GM12875 (cell line): ENCODE measurements at regions not wholly inside any gene's neighbourhood (a gene's known extent, or its start where the extent isn't known, plus 50 kb on each side); places are given as distances from the start of the nearest gene placed in this dataset.
A peak's percentile ranks its signal among the peaks of the same experiment; 100 is the strongest.

Experiments used
- H3K4me3 ChIP-seq: one replicate; pipeline ENCODE4 v1.5.1; 2011; ENCODE audit warnings: low read depth, low read length, control low read depth
- CTCF ChIP-seq: IDR thresholded peaks from 2 replicates; pipeline ENCODE4 v1.5.1; 2011; ENCODE audit warnings: low read depth, mild to moderate bottlenecking, control low read depth, inconsistent platforms, low read length, moderate library complexity, borderline replicate concordance; ENCODE audit not compliant: insufficient read depth

DNA sequence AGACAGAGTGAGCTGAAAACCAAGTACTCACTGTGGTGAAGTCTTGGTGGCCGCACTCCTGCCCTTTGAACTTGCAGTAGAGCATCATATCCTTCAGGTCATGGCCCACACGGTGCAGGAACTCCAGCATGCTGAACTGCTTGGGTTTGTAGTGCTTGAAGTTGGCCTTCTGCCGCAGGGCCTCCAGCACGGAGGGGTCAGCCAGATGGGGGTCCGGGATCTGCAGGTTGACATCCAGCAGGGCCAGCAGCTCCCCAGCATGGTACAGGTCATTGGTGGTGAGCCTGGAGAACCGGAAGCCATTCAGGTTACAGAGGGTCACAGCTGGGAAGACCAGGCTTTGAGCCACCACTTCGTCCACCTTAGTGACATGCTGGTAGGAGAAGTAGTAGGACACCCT, 99.1 kb upstream of the CCL2 start:
- no peak overlapping the region for H3K4me3 ChIP-seq
- no peak for TF ChIP-seq CTCF

DNA sequence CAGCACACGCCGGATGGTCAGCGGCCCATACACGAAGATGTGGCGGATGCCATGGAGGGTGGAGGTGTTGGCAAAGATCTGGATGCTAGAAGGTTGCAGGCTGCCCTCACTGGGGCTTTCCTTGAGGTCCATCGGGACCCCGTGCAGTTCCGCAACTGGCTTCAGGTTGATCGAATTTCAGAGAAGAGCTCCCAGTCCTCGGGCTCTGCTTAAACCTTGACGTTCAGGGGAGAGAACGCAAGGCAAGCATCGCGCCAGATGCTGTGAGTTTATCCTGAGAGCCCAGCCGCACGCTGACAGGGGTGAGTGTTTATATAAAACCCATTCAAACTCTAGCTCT, 98.7 kb upstream of the CCL2 start:
- no peak for TF ChIP-seq CTCF
- H3K4me3 ChIP-seq = no peak overlapping the region

DNA sequence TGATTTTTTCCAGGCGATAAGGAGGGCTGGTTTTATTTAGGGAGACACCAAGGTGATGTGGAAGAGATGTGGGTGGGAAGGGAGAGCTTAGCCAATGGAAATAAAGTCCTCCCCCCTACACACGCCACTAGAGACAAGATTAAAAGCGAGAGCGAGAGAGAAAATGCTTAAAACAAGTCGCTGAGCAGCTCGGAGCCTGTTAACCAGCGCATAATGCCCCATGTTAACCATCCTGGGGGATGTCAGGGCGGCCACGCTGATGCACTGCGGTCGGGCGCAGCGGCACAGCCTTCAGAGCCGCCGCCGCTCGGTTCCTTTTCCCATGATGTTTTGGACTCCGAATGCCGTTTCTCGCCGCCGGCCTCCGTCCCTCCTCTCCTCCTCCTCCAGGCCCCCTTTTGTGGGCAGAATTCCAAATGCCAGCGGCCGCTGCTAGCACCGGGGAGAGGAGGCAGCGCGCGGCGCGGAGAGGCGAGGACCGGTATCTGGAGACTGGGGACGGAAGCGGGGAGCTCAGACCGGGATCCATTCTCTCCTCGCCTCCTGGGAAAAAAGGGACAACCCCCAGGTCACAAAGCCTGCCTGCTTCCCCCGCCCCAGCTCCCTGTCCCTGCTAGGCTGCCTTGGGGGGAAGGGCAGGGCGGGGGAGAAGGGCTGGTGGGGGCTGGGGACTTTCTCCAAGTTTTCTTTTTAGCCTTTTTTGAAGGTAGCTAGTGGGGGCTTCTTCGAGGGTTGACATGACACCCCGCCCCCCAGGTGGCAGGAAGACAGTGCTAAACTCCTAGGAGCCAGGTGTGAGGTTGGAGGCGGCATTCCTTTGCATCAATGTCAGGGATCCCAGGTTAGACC, 98.1 kb upstream of the CCL2 start:
- no peak overlapping the region for H3K4me3 ChIP-seq
- no peak for TF ChIP-seq CTCF

DNA sequence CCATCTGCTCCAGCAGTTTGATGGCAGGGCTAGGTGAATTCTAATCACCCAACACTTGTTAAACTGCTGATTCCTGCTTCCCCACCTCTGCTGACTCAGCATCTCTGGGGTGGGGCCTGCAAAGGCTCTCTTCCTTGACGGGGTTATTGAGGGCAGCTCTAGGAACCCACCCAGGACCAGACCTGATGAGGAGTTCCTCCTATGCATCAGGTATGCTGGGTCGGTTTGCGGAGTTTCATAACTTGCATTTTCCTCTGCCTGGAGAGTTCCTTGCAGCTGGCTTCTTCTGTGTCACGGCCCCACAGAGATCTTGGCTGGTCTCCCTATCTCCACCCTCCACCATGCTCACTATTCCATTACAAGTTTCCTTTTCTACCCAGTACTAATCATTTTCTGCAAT, 93.4 kb upstream of the CCL2 start:
- TF ChIP-seq CTCF = no peak
- no peak overlapping the region for H3K4me3 ChIP-seq

DNA sequence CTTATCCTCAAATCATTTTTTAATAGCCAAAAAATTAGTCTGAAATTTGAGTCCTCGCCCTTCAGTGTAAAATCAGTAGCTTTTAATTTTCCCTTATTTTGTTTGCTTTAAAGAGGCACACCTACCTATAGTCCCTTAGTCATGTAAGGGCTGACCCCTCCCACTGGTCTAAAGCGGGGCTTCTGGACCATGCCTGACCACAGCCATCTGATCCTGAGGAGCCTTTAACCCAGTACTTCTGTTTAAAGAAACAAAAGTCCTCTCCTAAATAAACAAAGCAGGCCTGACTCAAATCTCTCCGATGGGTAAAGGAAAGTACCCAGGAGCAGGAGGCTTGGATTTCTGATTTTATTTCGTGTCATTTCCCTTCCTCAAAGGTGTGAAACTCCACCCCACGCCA, 92.0 kb upstream of the CCL2 start:
- no peak overlapping the region for H3K4me3 ChIP-seq
- no peak for TF ChIP-seq CTCF

- TF ChIP-seq CTCF = peak; percentile 38; the same call in 1 of the 2 replicates
- H3K4me3 ChIP-seq = no peak overlapping the region
Observed at GRCh38 chr17:34163646-34164045, 91.4 kb upstream of the CCL2 start.

DNA sequence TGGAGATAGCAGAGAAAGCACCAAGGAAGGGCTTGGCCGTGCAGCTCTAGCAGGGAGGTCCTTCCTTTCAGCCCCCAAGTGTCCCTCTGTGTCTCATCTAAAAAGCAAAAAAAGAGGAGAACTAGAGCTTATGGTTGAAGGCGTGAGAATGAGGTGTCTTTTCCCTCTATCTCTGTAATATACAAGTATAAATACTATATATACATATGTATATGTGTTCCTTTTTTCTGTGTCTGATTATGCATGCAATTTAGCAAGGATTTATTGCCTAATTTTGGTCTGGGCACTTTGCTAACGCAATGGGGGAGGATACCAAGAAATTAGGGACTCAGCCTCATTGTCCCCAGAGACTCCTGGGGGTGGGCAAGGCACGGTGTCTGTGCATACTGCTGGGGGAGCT, 90.2 kb upstream of the CCL2 start:
- no peak overlapping the region for H3K4me3 ChIP-seq
- TF ChIP-seq CTCF = no peak
